GM23338 (cell line): ENCODE measurements at regions not wholly inside any gene's neighbourhood (a gene's known extent, or its start where the extent isn't known, plus 50 kb on each side); places are given as distances from the start of the nearest gene placed in this dataset.

Experiments
- ATAC-seq: fragments of 200-7000 bp; cut with Tn5 transposase; 3 replicates; pipeline ENCODE4 v1.9.1; 2020
- DNase-seq: peaks from one replicate; pipeline ENCODE4 v3.0.0-alpha.2; 2015; ENCODE audit warnings: low spot score
- H2AFZ ChIP-seq: fragments of 200-600 bp; sonication (generic); 2 replicates; pipeline ENCODE4 v1.8.0; 2016; ENCODE audit warnings: antibody characterized with exemption, mild to moderate bottlenecking, moderate library complexity
- H3F3A ChIP-seq: fragments of 200-600 bp; sonication (generic); replicated peaks from 2 replicates; pipeline ENCODE4 v1.8.0; 2017; ENCODE audit warnings: antibody characterized with exemption, mixed run types, low read depth
- H3K27ac ChIP-seq: fragments of 200-600 bp; sonication (generic); 2 replicates; pipeline ENCODE4 v1.6.1; 2016; ENCODE audit warnings: low read depth
- H3K27me3 ChIP-seq: fragments of 200-600 bp; sonication (generic); 2 replicates; pipeline ENCODE4 v1.8.0; 2016; ENCODE audit warnings: mild to moderate bottlenecking, mixed run types, moderate library complexity; ENCODE audit not compliant: insufficient read depth
- H3K36me3 ChIP-seq: fragments of 200-600 bp; sonication (generic); 2 replicates; pipeline ENCODE4 v1.8.0; 2016; ENCODE audit warnings: mild to moderate bottlenecking; ENCODE audit not compliant: insufficient read depth
- H3K4me1 ChIP-seq: fragments of 200-600 bp; sonication (generic); 2 replicates; pipeline ENCODE4 v1.8.0; 2016; ENCODE audit warnings: mild to moderate bottlenecking, moderate library complexity; ENCODE audit not compliant: insufficient read depth
- H3K4me2 ChIP-seq: fragments of 200-600 bp; sonication (generic); 2 replicates; pipeline ENCODE4 v1.7.1; 2017; ENCODE audit warnings: mixed run types
- H3K4me3 ChIP-seq: fragments of 200-600 bp; sonication (generic); 2 replicates; pipeline ENCODE4 v1.6.1; 2016; ENCODE audit warnings: mixed run types
- H3K79me2 ChIP-seq: fragments of 200-600 bp; sonication (generic); replicated peaks from 2 replicates; pipeline ENCODE4 v1.8.0; 2017; ENCODE audit warnings: mild to moderate bottlenecking; ENCODE audit not compliant: insufficient read depth
- H3K9me2 ChIP-seq: fragments of 200-600 bp; sonication (generic); 2 replicates; pipeline ENCODE4 v1.8.0; 2017; ENCODE audit not compliant: insufficient read depth
- H4K20me1 ChIP-seq: fragments of 200-600 bp; sonication (generic); replicated peaks from 2 replicates; pipeline ENCODE4 v1.8.0; 2017; ENCODE audit warnings: mild to moderate bottlenecking; ENCODE audit not compliant: insufficient read depth
- H3K27ac Mint-ChIP-seq: 2 replicates; pipeline ENCODE4 v1.8.0; 2020; ENCODE audit warnings: inconsistent platforms, mild to moderate bottlenecking, moderate library complexity, mixed read lengths
- H3K27me3 Mint-ChIP-seq: 3 replicates; pipeline ENCODE4 v1.8.0; 2022; ENCODE audit warnings: low read depth, mild to moderate bottlenecking, moderate library complexity, mixed read lengths, inconsistent platforms; ENCODE audit not compliant: insufficient read depth, poor library complexity
- H3K36me3 Mint-ChIP-seq: 3 replicates; pipeline ENCODE4 v1.8.0; 2021; ENCODE audit warnings: low read depth, mild to moderate bottlenecking, inconsistent platforms, moderate library complexity, mixed read lengths
- H3K4me1 Mint-ChIP-seq: 3 replicates; pipeline ENCODE4 v1.8.0; 2020; ENCODE audit warnings: mild to moderate bottlenecking, inconsistent platforms, mixed read lengths
- H3K4me3 Mint-ChIP-seq: 3 replicates; pipeline ENCODE4 v1.8.0; 2021; ENCODE audit warnings: moderate library complexity, mild to moderate bottlenecking, inconsistent platforms, mixed read lengths
- H3K9me3 Mint-ChIP-seq: 3 replicates; pipeline ENCODE4 v1.8.0; 2020; ENCODE audit warnings: moderate library complexity, mild to moderate bottlenecking, inconsistent platforms, mixed read lengths
- CREB1 ChIP-seq: fragments of 250-450 bp; sonication (Bioruptor Pico); IDR thresholded peaks from 2 replicates; pipeline ENCODE4 v1.5.0; 2020; ENCODE audit warnings: low read depth, mild to moderate bottlenecking, moderate library complexity
- EZH2 ChIP-seq: fragments of 200-600 bp; sonication (generic); IDR thresholded peaks from one replicate; pipeline ENCODE4 v1.8.0; 2017; ENCODE audit warnings: antibody characterized with exemption, mild to moderate bottlenecking, low read depth; ENCODE audit not compliant: unreplicated experiment
- JUNB ChIP-seq: IDR thresholded peaks from one replicate; pipeline ENCODE4 v1.6.1; 2016; ENCODE audit warnings: antibody characterized with exemption; ENCODE audit not compliant: unreplicated experiment
- NANOG ChIP-seq: IDR thresholded peaks from 2 replicates; pipeline ENCODE4 v1.6.1; 2016; ENCODE audit warnings: antibody characterized with exemption, borderline replicate concordance
- STAT1 ChIP-seq: IDR thresholded peaks from one replicate; pipeline ENCODE4 v1.6.1; 2016; ENCODE audit warnings: antibody characterized with exemption; ENCODE audit not compliant: unreplicated experiment
- ZNF114 ChIP-seq: fragments of 250-450 bp; sonication (Bioruptor Pico); IDR thresholded peaks from 2 replicates; pipeline ENCODE4 v1.5.0; 2020; ENCODE audit warnings: mild to moderate bottlenecking, moderate library complexity
- ZNF331 ChIP-seq: fragments of 250-450 bp; sonication (Bioruptor Pico); IDR thresholded peaks from 2 replicates; pipeline ENCODE4 v1.5.0; 2020; ENCODE audit warnings: low read depth, mild to moderate bottlenecking, moderate library complexity
- TF ChIP-seq, protein P1 (sequence below), 2 experiments: fragments of 200-600 bp in 1 of 2; sonication (generic) in 1 of 2; conservative IDR thresholded peaks; 2 replicates each; pipeline versions ENCODE4 v1.5.1 to v1.6.1; 2016 to 2017; ENCODE audit warnings: antibody characterized with exemption in 2 of 2, low read depth in 2 of 2, mild to moderate bottlenecking in 2 of 2, moderate library complexity in 1 of 2
- TF ChIP-seq, protein P2 (sequence below): fragments of 250-450 bp; sonication (Bioruptor Pico); IDR thresholded peaks from 2 replicates; pipeline ENCODE4 v1.5.0; 2020; ENCODE audit warnings: mild to moderate bottlenecking, moderate library complexity

DNA sequence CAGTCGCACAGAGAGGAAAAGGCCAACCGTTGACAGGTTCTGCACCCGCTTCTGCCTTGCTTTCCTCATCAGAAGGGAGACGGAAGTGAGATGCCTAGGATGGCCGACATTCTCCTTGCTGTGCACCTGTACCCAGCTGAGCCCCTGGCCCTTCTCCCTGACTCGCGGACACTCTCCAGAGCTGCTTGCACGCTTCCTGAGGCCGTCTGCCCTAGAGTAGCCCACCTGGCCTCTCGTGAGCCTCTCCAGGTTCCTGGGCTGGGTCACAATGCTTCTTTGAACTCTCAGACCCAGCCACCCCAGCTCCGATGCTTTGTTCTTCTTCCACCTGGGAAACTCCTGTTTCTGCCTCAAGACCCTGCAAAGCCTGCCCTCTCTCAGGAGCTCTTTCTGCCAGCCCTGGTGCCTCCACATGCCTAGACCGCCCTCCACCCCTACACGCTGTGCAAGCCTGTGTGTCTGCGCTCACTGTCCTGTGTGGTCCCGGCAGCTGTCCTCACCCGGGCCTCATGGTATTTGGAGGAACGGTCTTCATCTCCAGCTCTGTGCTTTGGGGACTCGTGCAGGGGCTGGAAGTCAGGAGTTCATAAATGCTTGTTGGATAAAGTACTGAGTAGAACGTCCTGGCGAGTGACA is 345.4 kb upstream of the SALL3 start:
- Histone ChIP-seq H3K9me2 (no peaks in the 10 kb centered on the region), H3K4me1 (no peaks in the 10 kb centered on the region), H3K4me2 (no peak overlapping the region), H3K4me3 (no peak overlapping the region), H3F3A (no peaks in the 10 kb centered on the region), H4K20me1 (no peaks in the 10 kb centered on the region), H3K27ac (no peak overlapping the region), H3K27me3 (no peaks in the 10 kb centered on the region), H3K79me2 (no peaks in the 10 kb centered on the region), H2AFZ (no peak overlapping the region), H3K36me3 (no peaks in the 10 kb centered on the region)
- ATAC-seq (no peak), DNase-seq (no peak)
- Mint-ChIP-seq H3K4me1 (no peaks in the 10 kb centered on the region), H3K4me3 (no peak overlapping the region), H3K27ac (no peak overlapping the region), H3K36me3 (peaks cover 43% of the 10 kb centered on the region), H3K27me3 (peaks cover 13% of the 10 kb centered on the region), H3K9me3 (peaks cover 82% of the 10 kb centered on the region)
- no peak for TF ChIP-seq STAT1
- TF ChIP-seq NANOG: no peak
- no peak for TF ChIP-seq ZNF331 (CRISPR knock-in tag)
- TF ChIP-seq, protein P1, sequence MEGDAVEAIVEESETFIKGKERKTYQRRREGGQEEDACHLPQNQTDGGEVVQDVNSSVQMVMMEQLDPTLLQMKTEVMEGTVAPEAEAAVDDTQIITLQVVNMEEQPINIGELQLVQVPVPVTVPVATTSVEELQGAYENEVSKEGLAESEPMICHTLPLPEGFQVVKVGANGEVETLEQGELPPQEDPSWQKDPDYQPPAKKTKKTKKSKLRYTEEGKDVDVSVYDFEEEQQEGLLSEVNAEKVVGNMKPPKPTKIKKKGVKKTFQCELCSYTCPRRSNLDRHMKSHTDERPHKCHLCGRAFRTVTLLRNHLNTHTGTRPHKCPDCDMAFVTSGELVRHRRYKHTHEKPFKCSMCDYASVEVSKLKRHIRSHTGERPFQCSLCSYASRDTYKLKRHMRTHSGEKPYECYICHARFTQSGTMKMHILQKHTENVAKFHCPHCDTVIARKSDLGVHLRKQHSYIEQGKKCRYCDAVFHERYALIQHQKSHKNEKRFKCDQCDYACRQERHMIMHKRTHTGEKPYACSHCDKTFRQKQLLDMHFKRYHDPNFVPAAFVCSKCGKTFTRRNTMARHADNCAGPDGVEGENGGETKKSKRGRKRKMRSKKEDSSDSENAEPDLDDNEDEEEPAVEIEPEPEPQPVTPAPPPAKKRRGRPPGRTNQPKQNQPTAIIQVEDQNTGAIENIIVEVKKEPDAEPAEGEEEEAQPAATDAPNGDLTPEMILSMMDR (conservative IDR thresholded peaks at IDR 0.05; ENCODE audit: low read depth in 2 of 2): no peak
- TF ChIP-seq CREB1 (CRISPR knock-in tag): no peak

DNA sequence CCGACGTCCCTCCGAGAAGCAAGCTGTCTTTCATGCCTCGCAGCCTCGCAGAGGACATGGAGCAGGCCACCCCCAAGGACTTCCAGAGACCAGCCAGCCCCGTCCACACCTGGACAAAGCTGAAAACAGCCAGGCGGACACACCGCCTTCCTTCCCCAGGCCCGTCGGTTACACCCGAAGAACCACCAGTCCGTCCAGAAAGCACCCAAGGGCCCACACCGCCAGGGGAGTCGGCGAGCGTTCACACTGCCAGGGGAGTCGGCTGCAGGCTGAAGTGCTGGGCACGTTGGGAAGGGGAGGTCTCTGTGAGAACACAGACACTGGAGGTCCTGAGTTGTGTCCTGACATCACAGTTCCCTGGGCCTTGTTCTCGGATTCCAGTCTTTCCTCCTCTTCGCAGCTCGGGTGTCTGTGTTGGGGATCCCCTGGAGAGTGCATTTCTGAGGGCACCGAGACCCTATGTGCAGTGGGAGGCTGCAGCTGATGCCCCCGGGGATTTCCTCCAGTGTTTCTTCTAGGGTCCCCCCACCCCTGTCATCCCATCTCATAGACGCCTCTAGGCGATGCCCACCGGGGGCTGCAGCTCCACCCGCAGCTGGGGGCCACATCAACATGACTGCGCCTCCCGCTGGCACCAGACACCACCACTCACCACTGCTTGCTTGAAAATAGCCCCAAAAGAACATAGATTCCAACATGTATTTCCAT is 344.4 kb upstream of the SALL3 start:
- no peaks in the 10 kb centered on the region for H3F3A ChIP-seq
- H3K27ac ChIP-seq: no peak overlapping the region
- Mint-ChIP-seq H3K4me1 (no peaks in the 10 kb centered on the region), H3K4me3 (no peak overlapping the region), H3K36me3 (peaks cover 47% of the 10 kb centered on the region), H3K9me3 (peaks cover 82% of the 10 kb centered on the region), H3K27ac (no peak overlapping the region), H3K27me3 (peaks cover 12% of the 10 kb centered on the region)
- H3K4me3 ChIP-seq: no peak overlapping the region
- ATAC-seq (no peak), DNase-seq (no peak)
- no peak overlapping the region for H3K4me2 ChIP-seq
- no peaks in the 10 kb centered on the region for H3K79me2 ChIP-seq
- no peaks in the 10 kb centered on the region for H3K4me1 ChIP-seq
- no peaks in the 10 kb centered on the region for H4K20me1 ChIP-seq
- no peaks in the 10 kb centered on the region for H3K9me2 ChIP-seq
- H3K27me3 ChIP-seq: no peaks in the 10 kb centered on the region
- no peaks in the 10 kb centered on the region for H3K36me3 ChIP-seq
- H2AFZ ChIP-seq: no peak overlapping the region
- TF ChIP-seq ZNF331 (CRISPR knock-in tag) (no peak), CREB1 (CRISPR knock-in tag) (no peak), JUNB (no peak), STAT1 (no peak), EZH2 (no peak), ZNF114 (no peak)
- TF ChIP-seq, protein P2, sequence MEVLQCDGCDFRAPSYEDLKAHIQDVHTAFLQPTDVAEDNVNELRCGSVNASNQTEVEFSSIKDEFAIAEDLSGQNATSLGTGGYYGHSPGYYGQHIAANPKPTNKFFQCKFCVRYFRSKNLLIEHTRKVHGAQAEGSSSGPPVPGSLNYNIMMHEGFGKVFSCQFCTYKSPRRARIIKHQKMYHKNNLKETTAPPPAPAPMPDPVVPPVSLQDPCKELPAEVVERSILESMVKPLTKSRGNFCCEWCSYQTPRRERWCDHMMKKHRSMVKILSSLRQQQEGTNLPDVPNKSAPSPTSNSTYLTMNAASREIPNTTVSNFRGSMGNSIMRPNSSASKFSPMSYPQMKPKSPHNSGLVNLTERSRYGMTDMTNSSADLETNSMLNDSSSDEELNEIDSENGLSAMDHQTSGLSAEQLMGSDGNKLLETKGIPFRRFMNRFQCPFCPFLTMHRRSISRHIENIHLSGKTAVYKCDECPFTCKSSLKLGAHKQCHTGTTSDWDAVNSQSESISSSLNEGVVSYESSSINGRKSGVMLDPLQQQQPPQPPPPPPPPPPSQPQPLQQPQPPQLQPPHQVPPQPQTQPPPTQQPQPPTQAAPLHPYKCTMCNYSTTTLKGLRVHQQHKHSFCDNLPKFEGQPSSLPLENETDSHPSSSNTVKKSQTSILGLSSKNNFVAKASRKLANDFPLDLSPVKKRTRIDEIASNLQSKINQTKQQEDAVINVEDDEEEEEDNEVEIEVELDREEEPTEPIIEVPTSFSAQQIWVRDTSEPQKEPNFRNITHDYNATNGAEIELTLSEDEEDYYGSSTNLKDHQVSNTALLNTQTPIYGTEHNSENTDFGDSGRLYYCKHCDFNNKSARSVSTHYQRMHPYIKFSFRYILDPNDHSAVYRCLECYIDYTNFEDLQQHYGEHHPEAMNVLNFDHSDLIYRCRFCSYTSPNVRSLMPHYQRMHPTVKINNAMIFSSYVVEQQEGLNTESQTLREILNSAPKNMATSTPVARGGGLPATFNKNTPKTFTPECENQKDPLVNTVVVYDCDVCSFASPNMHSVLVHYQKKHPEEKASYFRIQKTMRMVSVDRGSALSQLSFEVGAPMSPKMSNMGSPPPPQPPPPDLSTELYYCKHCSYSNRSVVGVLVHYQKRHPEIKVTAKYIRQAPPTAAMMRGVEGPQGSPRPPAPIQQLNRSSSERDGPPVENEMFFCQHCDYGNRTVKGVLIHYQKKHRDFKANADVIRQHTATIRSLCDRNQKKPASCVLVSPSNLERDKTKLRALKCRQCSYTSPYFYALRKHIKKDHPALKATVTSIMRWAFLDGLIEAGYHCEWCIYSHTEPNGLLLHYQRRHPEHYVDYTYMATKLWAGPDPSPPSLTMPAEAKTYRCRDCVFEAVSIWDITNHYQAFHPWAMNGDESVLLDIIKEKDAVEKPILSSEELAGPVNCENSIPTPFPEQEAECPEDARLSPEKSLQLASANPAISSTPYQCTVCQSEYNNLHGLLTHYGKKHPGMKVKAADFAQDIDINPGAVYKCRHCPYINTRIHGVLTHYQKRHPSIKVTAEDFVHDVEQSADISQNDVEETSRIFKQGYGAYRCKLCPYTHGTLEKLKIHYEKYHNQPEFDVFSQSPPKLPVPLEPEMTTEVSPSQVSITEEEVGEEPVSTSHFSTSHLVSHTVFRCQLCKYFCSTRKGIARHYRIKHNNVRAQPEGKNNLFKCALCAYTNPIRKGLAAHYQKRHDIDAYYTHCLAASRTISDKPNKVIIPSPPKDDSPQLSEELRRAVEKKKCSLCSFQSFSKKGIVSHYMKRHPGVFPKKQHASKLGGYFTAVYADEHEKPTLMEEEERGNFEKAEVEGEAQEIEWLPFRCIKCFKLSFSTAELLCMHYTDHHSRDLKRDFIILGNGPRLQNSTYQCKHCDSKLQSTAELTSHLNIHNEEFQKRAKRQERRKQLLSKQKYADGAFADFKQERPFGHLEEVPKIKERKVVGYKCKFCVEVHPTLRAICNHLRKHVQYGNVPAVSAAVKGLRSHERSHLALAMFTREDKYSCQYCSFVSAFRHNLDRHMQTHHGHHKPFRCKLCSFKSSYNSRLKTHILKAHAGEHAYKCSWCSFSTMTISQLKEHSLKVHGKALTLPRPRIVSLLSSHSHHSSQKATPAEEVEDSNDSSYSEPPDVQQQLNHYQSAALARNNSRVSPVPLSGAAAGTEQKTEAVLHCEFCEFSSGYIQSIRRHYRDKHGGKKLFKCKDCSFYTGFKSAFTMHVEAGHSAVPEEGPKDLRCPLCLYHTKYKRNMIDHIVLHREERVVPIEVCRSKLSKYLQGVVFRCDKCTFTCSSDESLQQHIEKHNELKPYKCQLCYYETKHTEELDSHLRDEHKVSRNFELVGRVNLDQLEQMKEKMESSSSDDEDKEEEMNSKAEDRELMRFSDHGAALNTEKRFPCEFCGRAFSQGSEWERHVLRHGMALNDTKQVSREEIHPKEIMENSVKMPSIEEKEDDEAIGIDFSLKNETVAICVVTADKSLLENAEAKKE (CRISPR knock-in tag): no peak
- TF ChIP-seq, protein P1 (conservative IDR thresholded peaks at IDR 0.05; ENCODE audit: low read depth in 2 of 2): no peak
